MCF 10A (cell line): ENCODE measurements at regions not wholly inside any gene's neighbourhood (a gene's known extent, or its start where the extent isn't known, plus 50 kb on each side); places are given as distances from the start of the nearest gene placed in this dataset.

Experiments
- BruUV-seq: library from RNA; stranded (reverse); fragments of 400-500 nt; replicated peaks from 2 replicates; lab custom pipeline; 2021; lab: Mats Ljungman, UMichigan
- CTCF ChIA-PET: fragments of 300-600 bp; sonication (Branson Sonifier 250); formaldehyde crosslinking; extraction: SDS; loops from one replicate; lab custom pipeline; 2021; ENCODE audit warnings: antibody characterized with exemption, inconsistent platforms; lab: Yijun Ruan, JAX
- POLR2A ChIA-PET: fragments of 300-600, 350-650 bp; sonication (Branson Sonifier 250); formaldehyde crosslinking; extraction: SDS; loops from one replicate; lab custom pipeline; 2020; ENCODE audit warnings: antibody characterized with exemption, inconsistent platforms; lab: Yijun Ruan, JAX
- DNase-seq: peaks from one replicate; pipeline ENCODE4 v3.0.0-alpha.2; 2018; ENCODE audit not compliant: unreplicated experiment
- H3K27ac Mint-ChIP-seq: one replicate; pipeline ENCODE4 v1.8.0; 2022; ENCODE audit warnings: mild to moderate bottlenecking, low read depth, mixed read lengths; ENCODE audit not compliant: unreplicated experiment
- H3K27me3 Mint-ChIP-seq: one replicate; pipeline ENCODE4 v1.8.0; 2022; ENCODE audit warnings: mixed read lengths; ENCODE audit not compliant: insufficient read depth, unreplicated experiment
- H3K36me3 Mint-ChIP-seq: one replicate; pipeline ENCODE4 v1.8.0; 2022; ENCODE audit warnings: mild to moderate bottlenecking, moderate library complexity, mixed read lengths; ENCODE audit not compliant: insufficient read depth, unreplicated experiment
- H3K4me1 Mint-ChIP-seq: one replicate; pipeline ENCODE4 v1.8.0; 2022; ENCODE audit warnings: mixed read lengths; ENCODE audit not compliant: insufficient read depth, unreplicated experiment
- H3K4me3 Mint-ChIP-seq: one replicate; pipeline ENCODE4 v1.8.0; 2022; ENCODE audit warnings: mild to moderate bottlenecking, moderate library complexity, mixed read lengths; ENCODE audit not compliant: unreplicated experiment
- H3K9me3 Mint-ChIP-seq: one replicate; pipeline ENCODE4 v1.8.0; 2022; ENCODE audit warnings: mixed read lengths; ENCODE audit not compliant: unreplicated experiment
- CTCF ChIP-seq: fragments of 200-600 bp; IDR thresholded peaks from one replicate; pipeline ENCODE4 v1.8.0; 2022; ENCODE audit warnings: antibody characterized with exemption, mild to moderate bottlenecking; ENCODE audit not compliant: unreplicated experiment
- intact Hi-C: fragments of 100-400 bp; cut with micrococcal nuclease; formaldehyde crosslinking; loops from 2 replicates; pipeline ENCODE4 v1.14.1; 2022

- H3K36me3 Mint-ChIP-seq: no peaks in the 10 kb centered on the region
- no peak overlapping the region for H3K4me3 Mint-ChIP-seq
- H3K4me1 Mint-ChIP-seq: no peaks in the 10 kb centered on the region
- ChIA-PET POLR2A (no interaction called here), CTCF (no interaction called here)
- peaks cover 23% of the 10 kb centered on the region for H3K9me3 Mint-ChIP-seq
- DNase-seq: no peak
- no TSS peak for BruUV-seq
- TF ChIP-seq CTCF: no peak
- no peak overlapping the region for H3K27ac Mint-ChIP-seq
- intact Hi-C loops: no loop called here
- no peaks in the 10 kb centered on the region for H3K27me3 Mint-ChIP-seq
These were observed 253.0 kb upstream of the PPP2R2D start for GRCh38 chr10:131647789-131648188.

- no peak overlapping the region for H3K27ac Mint-ChIP-seq
- H3K27me3 Mint-ChIP-seq: no peaks in the 10 kb centered on the region
- no peaks in the 10 kb centered on the region for H3K36me3 Mint-ChIP-seq
- H3K4me3 Mint-ChIP-seq: no peak overlapping the region
- ChIA-PET POLR2A (no interaction called here), CTCF (no interaction called here)
- no peak for DNase-seq
- BruUV-seq: no TSS peak
- no peak for TF ChIP-seq CTCF
- H3K4me1 Mint-ChIP-seq: no peaks in the 10 kb centered on the region
- intact Hi-C loops: no loop called here
- peaks cover 23% of the 10 kb centered on the region for H3K9me3 Mint-ChIP-seq
These were observed 252.3 kb upstream of the PPP2R2D start for GRCh38 chr10:131648386-131649020.

- TF ChIP-seq CTCF: no peak
- peaks cover 31% of the 10 kb centered on the region for H3K9me3 Mint-ChIP-seq
- no peaks in the 10 kb centered on the region for H3K27me3 Mint-ChIP-seq
- POLR2A ChIA-PET: no interaction called here
- H3K36me3 Mint-ChIP-seq: no peaks in the 10 kb centered on the region
- CTCF ChIA-PET: no interaction called here
- BruUV-seq: no TSS peak
- intact Hi-C loops: no loop called here
- DNase-seq: no peak
- no peaks in the 10 kb centered on the region for H3K4me1 Mint-ChIP-seq
- no peak overlapping the region for H3K4me3 Mint-ChIP-seq
- no peak overlapping the region for H3K27ac Mint-ChIP-seq
These were observed 251.2 kb upstream of the PPP2R2D start for GRCh38 chr10:131649617-131650016.

- no peak for TF ChIP-seq CTCF
- Mint-ChIP-seq H3K9me3 (peaks cover 29% of the 10 kb centered on the region), H3K27ac (no peak overlapping the region), H3K4me1 (no peaks in the 10 kb centered on the region), H3K4me3 (no peak overlapping the region), H3K27me3 (no peaks in the 10 kb centered on the region), H3K36me3 (no peaks in the 10 kb centered on the region)
- ChIA-PET CTCF (no interaction called here), POLR2A (no interaction called here)
- BruUV-seq: no TSS peak
- DNase-seq: no peak
- intact Hi-C loops: no loop called here
These were observed 250.6 kb upstream of the PPP2R2D start for GRCh38 chr10:131650169-131650705.
